Nephron progenitor cell (in vitro differentiated cells): ENCODE measurements at regions not wholly inside any gene's neighbourhood (a gene's known extent, or its start where the extent isn't known, plus 50 kb on each side); places are given as distances from the start of the nearest gene placed in this dataset.

ENCODE experiments used
- DNase-seq: peaks from one replicate; pipeline ENCODE4 v3.0.0; 2021
- H3K27ac Mint-ChIP-seq: 2 replicates; pipeline ENCODE4 v1.8.0; 2021; ENCODE audit warnings: mild to moderate bottlenecking, moderate library complexity, mixed read lengths
- H3K27me3 Mint-ChIP-seq: 2 replicates; pipeline ENCODE4 v1.8.0; 2021; ENCODE audit warnings: mild to moderate bottlenecking, low read depth, mixed read lengths; ENCODE audit not compliant: poor library complexity
- H3K36me3 Mint-ChIP-seq: 2 replicates; pipeline ENCODE4 v1.8.0; 2021; ENCODE audit warnings: low read depth, mixed read lengths
- H3K4me1 Mint-ChIP-seq: 2 replicates; pipeline ENCODE4 v1.8.0; 2021; ENCODE audit warnings: mixed read lengths
- H3K4me3 Mint-ChIP-seq: 2 replicates; pipeline ENCODE4 v1.8.0; 2021; ENCODE audit warnings: mild to moderate bottlenecking, moderate library complexity, mixed read lengths
- H3K9me3 Mint-ChIP-seq: 2 replicates; pipeline ENCODE4 v1.8.0; 2021; ENCODE audit warnings: mild to moderate bottlenecking, moderate library complexity, mixed read lengths
- TF ChIP-seq, protein P1 (sequence below): fragments of 200-600 bp; sonication (generic); IDR thresholded peaks from 2 replicates; pipeline ENCODE4 v1.5.0; 2021; ENCODE audit warnings: antibody characterized with exemption

DNA sequence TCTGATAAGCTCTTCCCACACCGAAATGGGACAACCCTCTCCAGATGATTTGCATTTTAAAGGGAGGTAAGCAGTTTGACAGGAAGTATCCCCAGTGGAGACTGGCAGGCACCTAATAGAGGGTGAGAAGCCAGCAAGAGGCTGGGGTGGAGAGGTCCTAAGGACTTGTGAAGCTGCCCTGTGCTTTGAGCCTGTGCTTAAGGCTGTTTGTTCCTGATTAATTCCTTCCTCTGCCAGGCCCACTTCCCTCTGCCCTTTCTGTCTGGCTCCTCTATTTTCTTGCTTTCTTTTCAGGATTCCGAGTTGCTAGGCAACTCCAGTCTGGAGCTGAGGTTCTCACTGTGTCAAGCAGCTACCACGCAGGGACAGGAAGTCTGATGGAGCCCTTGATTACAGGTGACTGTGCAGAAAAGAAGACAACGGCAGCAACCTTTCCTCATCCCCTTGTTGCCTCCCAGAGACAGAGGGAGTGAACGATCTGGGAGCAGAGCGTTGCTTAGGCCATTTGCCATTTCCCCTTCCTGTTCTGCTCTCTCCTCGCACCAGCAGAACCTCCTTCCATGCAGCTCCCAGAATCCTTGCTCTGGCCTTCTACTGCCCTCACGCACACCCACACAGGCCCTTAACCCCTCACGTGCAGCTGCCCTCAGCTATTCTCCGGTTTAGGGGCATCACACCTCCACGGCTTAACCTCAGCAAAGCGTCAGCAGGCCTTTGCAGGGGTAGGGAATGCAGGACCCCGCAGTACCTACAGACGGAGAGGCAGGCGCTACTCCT is 103.6 kb upstream of the CELF4 start:
- DNase-seq = peak; percentile 12
- Mint-ChIP-seq H3K27ac (peak overlapping the region; percentile 60), H3K4me1 (peaks cover 13% of the 10 kb centered on the region), H3K4me3 (no peak overlapping the region), H3K9me3 (peaks cover 3% of the 10 kb centered on the region), H3K36me3 (no peaks in the 10 kb centered on the region), H3K27me3 (peaks cover 7% of the 10 kb centered on the region)
- TF ChIP-seq, protein P1, sequence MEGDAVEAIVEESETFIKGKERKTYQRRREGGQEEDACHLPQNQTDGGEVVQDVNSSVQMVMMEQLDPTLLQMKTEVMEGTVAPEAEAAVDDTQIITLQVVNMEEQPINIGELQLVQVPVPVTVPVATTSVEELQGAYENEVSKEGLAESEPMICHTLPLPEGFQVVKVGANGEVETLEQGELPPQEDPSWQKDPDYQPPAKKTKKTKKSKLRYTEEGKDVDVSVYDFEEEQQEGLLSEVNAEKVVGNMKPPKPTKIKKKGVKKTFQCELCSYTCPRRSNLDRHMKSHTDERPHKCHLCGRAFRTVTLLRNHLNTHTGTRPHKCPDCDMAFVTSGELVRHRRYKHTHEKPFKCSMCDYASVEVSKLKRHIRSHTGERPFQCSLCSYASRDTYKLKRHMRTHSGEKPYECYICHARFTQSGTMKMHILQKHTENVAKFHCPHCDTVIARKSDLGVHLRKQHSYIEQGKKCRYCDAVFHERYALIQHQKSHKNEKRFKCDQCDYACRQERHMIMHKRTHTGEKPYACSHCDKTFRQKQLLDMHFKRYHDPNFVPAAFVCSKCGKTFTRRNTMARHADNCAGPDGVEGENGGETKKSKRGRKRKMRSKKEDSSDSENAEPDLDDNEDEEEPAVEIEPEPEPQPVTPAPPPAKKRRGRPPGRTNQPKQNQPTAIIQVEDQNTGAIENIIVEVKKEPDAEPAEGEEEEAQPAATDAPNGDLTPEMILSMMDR = no peak

DNA sequence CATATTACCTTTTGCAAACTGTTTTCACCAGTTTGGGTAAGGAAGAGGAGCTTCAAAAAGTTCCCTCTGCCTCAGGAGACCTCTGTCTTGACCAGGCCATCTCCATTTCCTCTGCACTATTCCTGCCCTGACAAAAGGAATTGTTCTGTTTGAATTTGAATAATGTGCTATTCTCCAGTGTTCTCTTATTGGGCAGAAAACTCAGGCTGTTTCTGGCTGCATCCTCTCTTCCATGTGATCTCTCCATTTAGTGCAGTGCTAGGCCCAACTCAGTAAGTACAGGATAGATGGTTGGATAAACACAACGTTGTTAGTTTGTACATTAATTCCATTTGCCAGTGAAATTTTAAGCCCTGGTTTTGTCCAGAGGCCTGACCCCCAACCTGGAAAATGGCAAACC is 102.2 kb upstream of the CELF4 start:
- Mint-ChIP-seq H3K36me3 (no peaks in the 10 kb centered on the region), H3K9me3 (peaks cover 3% of the 10 kb centered on the region), H3K4me3 (no peak overlapping the region), H3K27ac (no peak overlapping the region), H3K4me1 (peaks cover 13% of the 10 kb centered on the region), H3K27me3 (peaks cover 4% of the 10 kb centered on the region)
- TF ChIP-seq, protein P1 = no peak
- DNase-seq = no peak

DNA sequence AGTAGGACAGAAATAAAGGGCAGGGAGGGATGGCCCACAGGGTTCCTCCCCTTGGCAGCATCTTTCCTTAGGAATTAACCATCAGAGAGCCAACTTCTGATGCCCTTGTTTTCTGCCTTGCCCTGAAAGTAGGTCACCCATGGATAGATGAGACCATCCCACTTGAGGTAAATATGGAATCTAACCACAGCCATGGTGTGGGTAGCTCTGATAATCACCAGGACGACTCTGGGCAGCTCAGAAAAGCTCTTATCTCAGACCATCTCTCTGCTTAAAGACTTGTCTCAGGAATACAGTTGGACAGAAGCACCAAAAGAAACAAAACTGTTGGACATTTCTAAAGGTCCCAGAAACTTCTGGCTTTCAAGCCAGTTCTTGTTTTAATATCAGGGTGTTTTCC is 101.4 kb upstream of the CELF4 start:
- no peak overlapping the region for H3K4me3 Mint-ChIP-seq
- H3K4me1 Mint-ChIP-seq = peaks cover 13% of the 10 kb centered on the region
- H3K36me3 Mint-ChIP-seq = no peaks in the 10 kb centered on the region
- peaks cover 3% of the 10 kb centered on the region for H3K9me3 Mint-ChIP-seq
- no peak overlapping the region for H3K27ac Mint-ChIP-seq
- H3K27me3 Mint-ChIP-seq = peaks cover 4% of the 10 kb centered on the region
- no peak for DNase-seq
- TF ChIP-seq, protein P1 = no peak

DNA sequence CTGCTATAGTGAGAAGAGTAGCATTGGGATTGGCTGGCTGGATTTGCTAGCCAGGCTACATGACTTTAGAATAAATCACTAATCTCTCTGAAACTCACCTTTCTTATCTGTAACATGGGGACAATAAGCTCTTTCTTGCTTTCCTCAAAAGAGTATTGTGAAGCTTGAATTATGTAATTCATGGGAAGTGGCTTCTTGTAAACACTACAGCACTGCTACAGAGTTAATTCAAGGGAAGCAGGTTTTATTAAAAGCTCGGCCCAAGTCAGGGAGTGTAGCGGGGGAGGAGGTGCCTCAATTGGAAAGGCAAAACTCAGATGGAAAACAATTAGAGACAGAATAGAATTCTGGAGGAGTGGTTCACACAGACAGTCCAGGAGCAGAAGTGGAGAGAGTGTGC is 100.9 kb upstream of the CELF4 start:
- H3K27ac Mint-ChIP-seq = peak overlapping the region; percentile 24
- H3K4me3 Mint-ChIP-seq = no peak overlapping the region
- H3K9me3 Mint-ChIP-seq = peaks cover 3% of the 10 kb centered on the region
- DNase-seq = no peak
- H3K4me1 Mint-ChIP-seq = peaks cover 13% of the 10 kb centered on the region
- H3K36me3 Mint-ChIP-seq = no peaks in the 10 kb centered on the region
- TF ChIP-seq, protein P1 = no peak
- H3K27me3 Mint-ChIP-seq = peaks cover 4% of the 10 kb centered on the region

DNA sequence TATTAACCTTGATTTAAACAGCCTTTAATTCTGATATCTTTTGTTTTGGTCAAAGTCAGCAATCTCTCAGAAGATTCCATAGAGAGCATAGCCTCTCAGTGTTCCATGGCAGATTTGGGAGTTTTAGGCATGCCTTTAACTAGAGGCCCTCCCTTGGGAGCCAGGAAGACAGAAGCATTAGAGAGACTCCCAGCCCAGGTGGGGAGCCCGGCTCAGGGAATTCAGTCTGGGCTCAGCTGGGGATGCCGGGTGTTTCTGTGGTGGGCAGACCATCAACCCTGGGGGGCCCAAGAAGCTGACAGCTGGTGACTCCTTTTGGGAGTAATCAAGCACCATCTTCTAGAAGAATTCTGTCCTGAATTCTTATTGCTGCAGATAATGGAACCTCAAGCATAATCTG is 99.7 kb upstream of the CELF4 start:
- TF ChIP-seq, protein P1 = no peak
- Mint-ChIP-seq H3K4me1 (peaks cover 21% of the 10 kb centered on the region), H3K4me3 (no peak overlapping the region), H3K27me3 (peaks cover 6% of the 10 kb centered on the region), H3K36me3 (no peaks in the 10 kb centered on the region), H3K9me3 (peaks cover 3% of the 10 kb centered on the region), H3K27ac (no peak overlapping the region)
- no peak for DNase-seq

DNA sequence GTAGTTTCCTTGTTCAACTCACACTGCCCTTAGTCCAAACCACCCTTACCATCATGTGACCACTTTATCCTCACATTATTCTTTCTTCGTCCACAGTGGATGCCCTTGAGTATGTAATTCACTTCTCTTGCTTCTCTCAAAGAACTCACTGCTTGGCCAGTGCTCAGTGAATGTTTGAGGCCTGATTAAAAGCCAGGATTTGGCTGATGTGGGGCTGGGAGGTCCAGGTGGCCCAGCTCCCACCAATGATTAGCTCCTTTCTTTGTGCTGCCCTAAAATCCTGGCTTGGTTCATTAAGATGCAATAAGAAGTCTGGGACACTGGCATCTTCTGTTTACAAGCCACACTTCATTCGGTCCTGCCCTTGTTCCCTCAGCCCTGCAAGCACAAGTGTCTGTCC is 97.8 kb upstream of the CELF4 start:
- peaks cover 10% of the 10 kb centered on the region for H3K27me3 Mint-ChIP-seq
- no peak for DNase-seq
- peaks cover 21% of the 10 kb centered on the region for H3K4me1 Mint-ChIP-seq
- TF ChIP-seq, protein P1 = no peak
- no peaks in the 10 kb centered on the region for H3K36me3 Mint-ChIP-seq
- no peak overlapping the region for H3K4me3 Mint-ChIP-seq
- H3K27ac Mint-ChIP-seq = no peak overlapping the region
- H3K9me3 Mint-ChIP-seq = no peaks in the 10 kb centered on the region
